GM19467 (cell line): ENCODE measurements at regions not wholly inside any gene's neighbourhood (a gene's known extent, or its start where the extent isn't known, plus 50 kb on each side); places are given as distances from the start of the nearest gene placed in this dataset.

ENCODE experiments used
- ATAC-seq: cut with Tn5 transposase; IDR thresholded peaks from one replicate; pipeline ENCODE4 v1.9.1; 2021; ENCODE audit warnings: mild to moderate bottlenecking, moderate library complexity; ENCODE audit not compliant: unreplicated experiment

DNA sequence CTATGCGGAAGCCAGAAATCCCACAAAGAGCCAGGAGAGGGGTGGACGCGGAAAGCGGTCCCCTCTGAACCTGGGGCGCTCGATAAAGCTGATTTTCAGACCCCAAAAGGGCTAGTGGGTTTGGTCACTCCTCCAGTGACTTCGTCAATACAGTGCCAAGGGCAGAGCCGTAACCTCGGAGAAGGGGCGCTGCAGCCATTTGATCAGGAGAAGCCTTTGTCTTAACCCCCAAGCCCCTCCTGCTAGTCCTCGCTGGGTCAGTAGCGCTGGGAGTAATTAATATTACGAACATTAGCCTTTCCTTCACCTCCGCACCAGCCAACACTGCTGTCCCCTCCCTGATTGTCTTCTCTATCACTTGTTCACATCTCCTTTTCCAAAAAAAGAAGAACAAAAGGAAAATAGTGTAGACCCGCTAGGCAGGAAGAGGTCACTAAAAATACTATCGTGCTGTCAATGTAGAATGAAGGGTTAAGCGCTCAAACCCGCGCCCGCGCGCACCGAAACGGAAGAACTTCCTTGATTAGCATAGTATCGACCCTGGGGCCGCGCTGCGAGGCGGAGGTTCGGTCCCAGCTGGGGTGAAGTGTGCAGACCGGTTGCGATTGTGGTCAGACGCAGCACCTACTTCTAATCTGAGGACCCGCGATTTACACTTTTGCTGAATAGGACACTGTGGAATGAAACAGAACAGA, 63.2 kb upstream of the MAPRE2 start:
- peak; percentile 39 for ATAC-seq

DNA sequence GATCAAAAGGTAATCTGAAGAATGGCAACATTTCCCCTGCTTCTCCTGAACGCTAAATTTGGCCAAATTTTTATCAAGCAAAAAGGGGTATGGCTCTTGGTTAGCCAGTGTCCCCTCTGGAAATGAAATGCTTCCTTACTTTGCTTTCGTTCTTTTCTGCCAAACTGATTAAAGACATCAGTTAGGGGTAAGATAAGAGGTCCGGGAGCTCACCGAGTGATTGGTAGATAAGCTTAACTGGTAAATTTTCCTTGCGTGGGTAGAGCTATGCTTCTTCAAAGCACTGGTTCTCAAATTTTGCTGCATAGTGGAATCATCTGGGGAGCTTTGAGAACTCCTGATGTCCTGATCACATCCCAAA, 62.7 kb upstream of the MAPRE2 start:
- ATAC-seq: no peak

DNA sequence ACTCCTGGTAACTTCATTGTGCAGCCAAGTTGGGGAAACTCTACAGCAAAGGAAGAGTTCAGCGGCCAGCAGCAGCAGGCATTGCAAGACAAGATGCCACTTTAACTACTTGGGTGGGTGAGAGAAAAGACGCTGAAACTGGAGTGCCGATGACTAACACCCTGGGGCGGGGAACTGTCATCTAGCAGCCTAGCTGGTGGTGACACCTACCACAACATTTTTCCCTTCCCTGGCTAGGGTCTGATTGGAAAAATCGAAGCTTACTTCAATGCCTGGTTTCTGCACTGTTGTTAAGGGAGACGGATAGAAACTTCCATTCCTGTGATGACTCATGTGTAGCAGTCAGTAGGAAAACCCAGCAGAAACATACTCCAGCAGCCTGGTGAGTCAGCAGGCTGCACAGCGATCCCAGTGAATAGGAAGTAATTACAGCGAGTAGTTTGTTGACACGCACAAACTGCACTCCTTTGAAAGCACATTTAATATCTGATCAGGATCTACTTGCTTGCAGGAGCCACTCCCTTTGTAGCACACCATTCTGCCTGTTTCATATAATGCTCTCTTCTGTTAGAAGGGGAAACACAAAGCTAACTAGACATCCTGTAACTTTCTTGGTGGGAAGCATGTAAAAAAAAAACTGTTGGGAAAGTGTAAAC, 62.1 kb upstream of the MAPRE2 start:
- no peak for ATAC-seq

DNA sequence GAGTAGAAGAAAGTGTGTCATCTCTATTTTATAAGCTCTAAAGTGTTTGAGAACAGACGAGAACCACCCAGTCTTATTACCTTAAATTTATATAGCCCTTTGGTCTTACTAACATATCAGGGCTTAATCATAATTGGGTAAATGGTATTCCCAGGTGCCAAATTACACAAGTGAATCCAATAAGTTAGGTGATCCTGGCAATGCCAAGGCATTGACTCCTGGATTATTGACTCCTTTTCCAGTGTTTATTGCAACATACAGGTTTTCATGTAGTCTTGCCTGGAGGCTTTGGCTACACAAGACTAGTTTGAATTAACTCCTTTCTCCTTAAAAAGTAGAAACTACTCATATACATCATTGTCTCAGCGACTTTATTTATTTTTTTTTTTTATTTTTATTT, 59.7 kb upstream of the MAPRE2 start:
- ATAC-seq: no peak

DNA sequence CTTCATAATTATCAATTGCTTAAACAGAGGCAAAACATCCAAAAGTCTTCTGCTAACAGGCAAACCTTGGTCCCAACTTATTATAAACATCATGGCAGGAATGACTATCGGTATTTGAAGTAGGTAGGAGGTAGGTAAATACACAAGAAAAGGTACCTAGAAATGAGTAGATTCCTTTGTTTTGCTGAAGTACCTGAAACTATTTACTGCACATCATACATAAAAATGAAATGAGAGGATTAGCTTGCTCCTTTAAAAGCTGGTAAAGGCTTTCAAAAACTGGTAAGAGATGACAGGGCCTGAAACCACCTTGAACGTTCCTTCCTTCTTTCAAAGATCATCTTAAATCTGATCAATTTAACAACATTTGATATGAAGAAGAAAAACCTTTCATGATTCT, 55.2 kb upstream of the MAPRE2 start:
- no peak for ATAC-seq

DNA sequence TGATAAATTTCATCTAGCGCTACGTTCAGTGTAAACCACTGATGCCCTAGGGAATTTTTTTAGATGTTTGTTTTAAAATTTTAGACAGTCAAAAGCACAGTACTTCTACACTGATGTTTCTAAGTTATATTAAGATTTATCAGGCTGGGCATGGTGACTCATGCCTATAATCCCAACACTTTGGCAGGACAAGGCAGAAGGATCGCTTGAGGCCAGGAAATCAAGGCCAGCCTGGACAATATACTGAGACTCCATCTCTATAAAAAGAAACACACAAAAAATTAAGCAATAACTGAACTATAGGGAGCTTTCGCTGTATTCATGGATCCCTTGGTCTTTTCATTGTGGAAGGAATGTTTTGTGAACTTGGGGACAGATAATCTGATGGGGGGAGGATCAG, 50.6 kb upstream of the MAPRE2 start:
- no peak for ATAC-seq

DNA sequence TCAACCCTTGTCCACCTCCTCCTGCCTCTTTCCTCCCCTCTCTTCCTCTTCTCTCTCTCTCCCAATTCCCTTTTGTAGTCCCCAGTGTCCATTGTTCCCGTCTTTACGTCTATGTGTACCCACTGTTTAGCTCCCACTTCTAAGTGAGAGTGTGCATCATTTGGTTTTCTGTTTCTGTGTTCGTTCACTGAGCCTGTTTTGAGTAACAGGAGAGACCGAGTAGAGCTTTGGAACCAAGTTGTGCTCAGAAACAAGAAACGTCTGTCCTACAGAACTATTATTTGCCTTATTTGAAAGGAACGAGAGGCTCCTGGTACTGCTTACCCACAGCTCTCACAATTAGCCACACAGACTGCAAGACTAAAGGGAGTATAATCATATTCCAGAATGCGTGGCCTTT, 50.1 kb upstream of the MAPRE2 start:
- no peak for ATAC-seq
